H1 (cell line): ENCODE measurements at regions not wholly inside any gene's neighbourhood (a gene's known extent, or its start where the extent isn't known, plus 50 kb on each side); places are given as distances from the start of the nearest gene placed in this dataset.

Experiments
- CTCF ChIA-PET: fragments of 300-600 bp; sonication (Branson Sonifier 250); formaldehyde crosslinking; loops from one replicate; lab custom pipeline; 2021; ENCODE audit not compliant: partially characterized antibody; lab: Charles Lee
- POLR2A ChIA-PET: fragments of 300-600 bp; sonication (Branson Sonifier 250); formaldehyde crosslinking; loops from one replicate; lab custom pipeline; 2021; ENCODE audit warnings: inconsistent platforms; ENCODE audit not compliant: partially characterized antibody; lab: Charles Lee
- DNase-seq, 2 experiments: peaks; one replicate each; pipeline versions ENCODE4 v3.0.0 to v3.0.0-alpha.2; 2010 to 2022; ENCODE audit warnings: low spot score in 2 of 2, low read depth in 1 of 2, mixed read lengths in 1 of 2
- FAIRE-seq: peaks from 2 replicates; lab custom pipeline; 2011; peaks lifted over from hg19 to GRCh38; lab: Jason Lieb, UNC
- H2AFZ ChIP-seq: 2 replicates; pipeline ENCODE4 v1.8.1; 2012; ENCODE audit warnings: low read length, inconsistent platforms
- H2AK5ac ChIP-seq: 2 replicates; pipeline ENCODE4 v1.6.1; 2013; ENCODE audit warnings: low read depth, low read length
- H2BK120ac ChIP-seq: replicated peaks from 2 replicates; pipeline ENCODE3; 2013; ENCODE audit warnings: low read depth, low read length, inconsistent platforms
- H2BK12ac ChIP-seq: 2 replicates; pipeline ENCODE4 v1.6.1; 2013; ENCODE audit warnings: low read depth, low read length
- H2BK15ac ChIP-seq: 2 replicates; pipeline ENCODE4 v1.6.1; 2013; ENCODE audit warnings: low read length
- H2BK20ac ChIP-seq: 2 replicates; pipeline ENCODE4 v1.6.1; 2013; ENCODE audit warnings: low read length
- H2BK5ac ChIP-seq: 2 replicates; pipeline ENCODE4 v1.6.1; 2013; ENCODE audit warnings: low read depth, low read length
- H3K14ac ChIP-seq: 2 replicates; pipeline ENCODE4 v1.6.1; 2013; ENCODE audit warnings: inconsistent platforms; ENCODE audit not compliant: insufficient read length
- H3K18ac ChIP-seq: 2 replicates; pipeline ENCODE4 v1.6.1; 2013; ENCODE audit warnings: low read length; ENCODE audit errors: extremely low read depth
- H3K23ac ChIP-seq: 2 replicates; pipeline ENCODE4 v1.6.1; 2013; ENCODE audit warnings: inconsistent platforms; ENCODE audit not compliant: insufficient read length
- H3K23me2 ChIP-seq: 2 replicates; pipeline ENCODE4 v1.6.1; 2013; ENCODE audit warnings: low read depth, low read length
- H3K27ac ChIP-seq: 2 replicates; pipeline ENCODE4 v1.6.1; 2011; ENCODE audit warnings: low read depth, low read length, inconsistent platforms
- H3K27me3 ChIP-seq, 4 experiments: replicated peaks in 1 of 4; 1 replicate in 1 of 4; 2 replicates in 3 of 4; pipeline versions ENCODE4 v1.6.1 to v1.8.1; 2011 to 2013; ENCODE audit warnings: low read length in 3 of 4, mild to moderate bottlenecking in 3 of 4, inconsistent platforms in 2 of 4, mixed read lengths in 2 of 4, moderate library complexity in 1 of 4; ENCODE audit not compliant: control insufficient read depth in 3 of 4, insufficient read depth in 3 of 4; ENCODE audit errors: extremely low read depth in 1 of 4
- H3K36me3 ChIP-seq, 4 experiments: 2 replicates each; pipeline versions ENCODE4 v1.6.1 to v1.8.1; 2011 to 2013; ENCODE audit warnings: mild to moderate bottlenecking in 4 of 4, low read length in 3 of 4, moderate library complexity in 2 of 4, control low read depth in 1 of 4, inconsistent platforms in 1 of 4; ENCODE audit not compliant: insufficient read depth in 4 of 4, control insufficient read depth in 2 of 4
- H3K4ac ChIP-seq: replicated peaks from 2 replicates; pipeline ENCODE3; 2013; ENCODE audit warnings: low read length, low read depth, mixed read lengths, inconsistent platforms; ENCODE audit not compliant: insufficient read length
- H3K4me1 ChIP-seq, 4 experiments: replicated peaks in 1 of 4; 1 replicate in 1 of 4; 2 replicates in 3 of 4; pipeline versions ENCODE4 v1.6.1 to v1.8.1; 2011 to 2013; ENCODE audit warnings: low read length in 3 of 4, inconsistent platforms in 2 of 4, mixed read lengths in 1 of 4; ENCODE audit not compliant: insufficient read depth in 4 of 4, control insufficient read depth in 3 of 4
- H3K4me2 ChIP-seq, 2 experiments: 2 replicates each; pipeline versions ENCODE4 v1.6.1 to v1.8.1; 2011 to 2013; ENCODE audit warnings: low read depth in 2 of 2, low read length in 2 of 2, control low read depth in 1 of 2, inconsistent platforms in 1 of 2, mild to moderate bottlenecking in 1 of 2; ENCODE audit not compliant: insufficient read depth in 1 of 2
- H3K4me3 ChIP-seq, 4 experiments: fragments of 200-600, 300-600 bp in 1 of 4; sonication (generic), shearing (Covaris generic), sonication (Bioruptor Twin) in 1 of 4; 2 replicates each; pipeline versions ENCODE4 v1.5.1 to v1.8.1; 2011 to 2016; ENCODE audit warnings: low read length in 4 of 4, low read depth in 3 of 4, control low read depth in 2 of 4, inconsistent platforms in 2 of 4, mild to moderate bottlenecking in 2 of 4, mixed read lengths in 1 of 4, moderate library complexity in 1 of 4; ENCODE audit not compliant: insufficient read depth in 2 of 4; ENCODE audit errors: extremely low read depth in 1 of 4
- H3K56ac ChIP-seq: replicated peaks from 2 replicates; pipeline ENCODE3; 2013; ENCODE audit warnings: low read depth, mild to moderate bottlenecking, mixed read lengths, low read length, inconsistent platforms; ENCODE audit not compliant: insufficient read length
- H3K79me1 ChIP-seq: 2 replicates; pipeline ENCODE4 v1.6.1; 2013; ENCODE audit warnings: low read depth, low read length, control low read depth
- H3K79me2 ChIP-seq, 2 experiments: 2 replicates each; pipeline versions ENCODE4 v1.6.1 to v1.8.1; 2012 to 2013; ENCODE audit warnings: low read length in 2 of 2, mild to moderate bottlenecking in 2 of 2, inconsistent platforms in 1 of 2; ENCODE audit not compliant: insufficient read depth in 2 of 2, control insufficient read depth in 1 of 2
- H3K9ac ChIP-seq, 4 experiments: replicated peaks in 1 of 4; 1 replicate in 1 of 4; 2 replicates in 3 of 4; pipeline versions ENCODE4 v1.6.1 to v1.8.1; 2011 to 2013; ENCODE audit warnings: low read depth in 3 of 4, low read length in 3 of 4, control low read depth in 2 of 4, mild to moderate bottlenecking in 2 of 4, moderate library complexity in 2 of 4, inconsistent platforms in 1 of 4; ENCODE audit errors: extremely low read depth in 1 of 4
- H3K9me3 ChIP-seq, 2 experiments: 2 replicates each; pipeline versions ENCODE4 v1.6.1 to v1.8.1; 2012 to 2013; ENCODE audit warnings: mild to moderate bottlenecking in 2 of 2, moderate library complexity in 2 of 2, control low read depth in 1 of 2, inconsistent platforms in 1 of 2, low read depth in 1 of 2, low read length in 1 of 2, mixed read lengths in 1 of 2; ENCODE audit not compliant: insufficient read depth in 2 of 2
- H4K20me1 ChIP-seq, 2 experiments: replicated peaks in 1 of 2; 2 replicates each; pipeline versions ENCODE3 to v1.8.1; 2011 to 2013; ENCODE audit warnings: inconsistent platforms in 2 of 2, low read length in 2 of 2, mild to moderate bottlenecking in 1 of 2; ENCODE audit not compliant: insufficient read depth in 2 of 2, control insufficient read depth in 1 of 2
- H4K5ac ChIP-seq: 2 replicates; pipeline ENCODE4 v1.6.1; 2013; ENCODE audit warnings: low read length, low read depth, mixed read lengths, inconsistent platforms; ENCODE audit not compliant: insufficient read length
- H4K8ac ChIP-seq: 2 replicates; pipeline ENCODE4 v1.8.0; 2013; ENCODE audit warnings: mild to moderate bottlenecking, moderate library complexity, low read length, inconsistent platforms; ENCODE audit not compliant: insufficient read depth; ENCODE audit errors: extremely low read depth
- H4K91ac ChIP-seq: replicated peaks from 2 replicates; pipeline ENCODE3; 2013; ENCODE audit warnings: low read length, mixed read lengths, inconsistent platforms; ENCODE audit not compliant: insufficient read length
- GTF2F1 ChIP-seq: IDR thresholded peaks from 2 replicates; pipeline ENCODE4 v1.6.1; 2012; ENCODE audit warnings: low read depth, low read length, improper control_type of control experiment, borderline replicate concordance
- HDAC6 ChIP-seq: IDR thresholded peaks from one replicate; pipeline ENCODE4 v1.7.1; 2012; ENCODE audit warnings: low read depth, mild to moderate bottlenecking, inconsistent platforms, low read length, moderate library complexity
- NRF1 ChIP-seq: IDR thresholded peaks from 2 replicates; pipeline ENCODE4 v1.6.1; 2011; ENCODE audit warnings: mild to moderate bottlenecking, low read depth, low read length, improper control_type of control experiment
- PHF8 ChIP-seq: fragments of 200-600 bp; sonication (generic); conservative IDR thresholded peaks from 2 replicates; pipeline ENCODE4 v1.7.1; 2012; ENCODE audit warnings: low read depth, mild to moderate bottlenecking, inconsistent platforms, low read length, moderate library complexity
- POU5F1 ChIP-seq: IDR thresholded peaks from 2 replicates; pipeline ENCODE4 v1.6.1; 2011; ENCODE audit warnings: low read depth, mild to moderate bottlenecking, low read length, moderate library complexity
- RBBP5 ChIP-seq: IDR thresholded peaks from 2 replicates; pipeline ENCODE4 v1.7.1; 2012; ENCODE audit warnings: low read depth, mild to moderate bottlenecking, inconsistent platforms, low read length, moderate library complexity, borderline replicate concordance
- RFX5 ChIP-seq: IDR thresholded peaks from 2 replicates; pipeline ENCODE4 v1.6.1; 2011; ENCODE audit warnings: low read depth, low read length, improper control_type of control experiment, borderline replicate concordance
- SP1 ChIP-seq: IDR thresholded peaks from 2 replicates; pipeline ENCODE4 v1.6.1; 2011; ENCODE audit warnings: low read depth, low read length
- WGBS, 2 experiments: shearing (Covaris generic) in 1 of 2; methylation state at CpG; one replicate each; pipeline versions ENCODE4 v1.1.6 to v1.1.7; 2013 to 2015; ENCODE audit warnings: low lambda C conversion rate in 2 of 2, mixed read lengths in 2 of 2, inconsistent platforms in 1 of 2, low coverage in 1 of 2, missing lambda C conversion rate in 1 of 2; ENCODE audit not compliant: insufficient replicate concordance in 2 of 2, insufficient coverage in 1 of 2, insufficient read length in 1 of 2; ENCODE audit errors: extremely low coverage in 1 of 2, missing lambda C conversion rate in 1 of 2; 5-methylcytosine and 5-hydroxymethylcytosine counted together

DNA sequence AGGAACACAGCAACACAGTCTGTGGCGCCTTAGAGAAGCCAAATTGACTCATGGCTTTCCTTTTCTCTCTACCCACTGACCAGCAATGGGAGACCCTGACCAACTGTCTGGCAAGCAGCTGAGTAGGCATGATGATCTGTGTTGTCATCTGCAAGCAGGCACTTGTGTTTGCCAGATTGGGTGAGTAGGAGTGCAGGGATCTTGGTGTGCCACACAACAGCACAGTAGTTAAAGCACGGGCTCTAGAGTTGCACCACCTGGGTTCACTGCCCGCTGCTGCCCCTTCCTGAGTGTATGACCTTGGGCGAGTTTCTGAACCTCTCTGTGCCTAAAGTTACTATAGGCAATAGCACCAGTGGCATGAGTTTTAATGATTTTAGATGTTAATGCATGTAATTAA, 95.7 kb upstream of the CD53 start:
- H3K79me2 ChIP-seq = no peaks in the 10 kb centered on the region
- H3K4me3 ChIP-seq = no peak overlapping the region
- no peak overlapping the region for H2BK5ac ChIP-seq
- no peaks in the 10 kb centered on the region for H3K36me3 ChIP-seq
- H3K27ac ChIP-seq = no peak overlapping the region
- H4K8ac ChIP-seq = no peak overlapping the region
- FAIRE-seq (no peak), DNase-seq (no peak)
- no peak overlapping the region for H2BK12ac ChIP-seq
- no peak overlapping the region for H2BK20ac ChIP-seq
- no peaks in the 10 kb centered on the region for H3K79me1 ChIP-seq
- no peak overlapping the region for H2AK5ac ChIP-seq
- H3K4me1 ChIP-seq = peaks cover 0 to 2% (median 0%) of the 10 kb centered on the region in 4 experiments; a peak in 1 of 7 replicates
- H3K14ac ChIP-seq = no peak overlapping the region
- no peak overlapping the region for H3K18ac ChIP-seq
- no peak overlapping the region for H4K5ac ChIP-seq
- peaks cover 0 to 5% (median 1%) of the 10 kb centered on the region in 4 experiments; a peak in 4 of 7 replicates for H3K27me3 ChIP-seq
- no peak overlapping the region for H2AFZ ChIP-seq
- no peak overlapping the region for H4K91ac ChIP-seq
- ChIA-PET POLR2A (no interaction called here), CTCF (interaction anchor here (1.4 kb wide), 1 partner anchor 103 kb away, joined by 5 read pairs; the partner anchor contains the start of gene KCNA3)
- no peak overlapping the region for H3K4me2 ChIP-seq
- no peak overlapping the region; a peak in 1 of 7 replicates for H3K9ac ChIP-seq
- no peak for TF ChIP-seq NRF1
- no peak for TF ChIP-seq GTF2F1
- no peak for TF ChIP-seq PHF8
- TF ChIP-seq RBBP5 = no peak
- no peak for TF ChIP-seq HDAC6
- no peak for TF ChIP-seq POU5F1
- TF ChIP-seq RFX5 = no peak
- no peak for TF ChIP-seq SP1
- no peaks in the 10 kb centered on the region for H3K23me2 ChIP-seq
- WGBS, 2 experiments = 92% methylated on average over 4 of the region's 4 CpGs; no CpG with 5 or more reads in 1 of the 2 experiments
- H3K56ac ChIP-seq = no peak overlapping the region
- H2BK15ac ChIP-seq = no peak overlapping the region
- no peak overlapping the region for H3K4ac ChIP-seq
- H3K23ac ChIP-seq = no peak overlapping the region
- H4K20me1 ChIP-seq = no peaks in the 10 kb centered on the region
- H3K9me3 ChIP-seq = peaks cover 0 to 1% of the 10 kb centered on the region in 2 experiments; a peak in 2 of 4 replicates
- no peak overlapping the region for H2BK120ac ChIP-seq
